ENCODE measurements at regions not wholly inside any gene's neighbourhood (a gene's known extent, or its start where the extent isn't known, plus 50 kb on each side); places are given as distances from the start of the nearest gene placed in this dataset.

GRCh38 chr18:6578686-6579085 lies 150.8 kb upstream of the ARHGAP28 start:
- in situ Hi-C loops (cut with HindIII; ENCODE audit: extremely low pct_ligation_motif_present, low pct_unique_long_range_greater_than_20kb) = no loop called here
- TF ChIP-seq ARID5B (CRISPR knock-in tag; IDR thresholded peaks at IDR 0.05) (no peak), ZNF816 (CRISPR knock-in tag; IDR thresholded peaks at IDR 0.05; ENCODE audit: borderline replicate concordance) (no peak), CEBPG (CRISPR knock-in tag; IDR thresholded peaks at IDR 0.05) (no peak), ZNF224 (CRISPR knock-in tag; IDR thresholded peaks at IDR 0.05) (no peak), ZNF660 (CRISPR knock-in tag; IDR thresholded peaks at IDR 0.05; ENCODE audit: borderline replicate concordance, low read depth) (no peak), EZH2 (conservative IDR thresholded peaks at IDR 0.05; ENCODE audit: low read depth, low read length) (no peak), ZFY (CRISPR knock-in tag; IDR thresholded peaks at IDR 0.05) (no peak), KDM1A (CRISPR knock-in tag; IDR thresholded peaks at IDR 0.05) (no peak), TBL1XR1 (IDR thresholded peaks at IDR 0.05; ENCODE audit: borderline replicate concordance, low read length, partially characterized antibody) (no peak), AKNA (CRISPR knock-in tag; IDR thresholded peaks at IDR 0.05; ENCODE audit: borderline replicate concordance) (no peak), ZNF446 (CRISPR knock-in tag; IDR thresholded peaks at IDR 0.05) (no peak), MEIS1 (CRISPR knock-in tag; IDR thresholded peaks at IDR 0.05; ENCODE audit: borderline replicate concordance) (no peak)
- TF ChIP-seq, protein P1, sequence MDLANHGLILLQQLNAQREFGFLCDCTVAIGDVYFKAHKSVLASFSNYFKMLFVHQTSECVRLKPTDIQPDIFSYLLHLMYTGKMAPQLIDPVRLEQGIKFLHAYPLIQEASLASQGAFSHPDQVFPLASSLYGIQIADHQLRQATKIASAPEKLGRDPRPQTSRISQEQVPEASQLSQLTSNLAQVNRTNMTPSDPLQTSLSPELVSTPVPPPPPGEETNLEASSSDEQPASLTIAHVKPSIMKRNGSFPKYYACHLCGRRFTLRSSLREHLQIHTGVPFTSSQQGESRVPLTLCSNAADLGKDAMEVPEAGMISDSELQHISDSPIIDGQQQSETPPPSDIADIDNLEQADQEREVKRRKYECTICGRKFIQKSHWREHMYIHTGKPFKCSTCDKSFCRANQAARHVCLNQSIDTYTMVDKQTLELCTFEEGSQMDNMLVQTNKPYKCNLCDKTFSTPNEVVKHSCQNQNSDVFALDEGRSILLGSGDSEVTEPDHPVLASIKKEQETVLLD (CRISPR knock-in tag; IDR thresholded peaks at IDR 0.05; ENCODE audit: low read depth) = no peak
- TF ChIP-seq, protein P2, sequence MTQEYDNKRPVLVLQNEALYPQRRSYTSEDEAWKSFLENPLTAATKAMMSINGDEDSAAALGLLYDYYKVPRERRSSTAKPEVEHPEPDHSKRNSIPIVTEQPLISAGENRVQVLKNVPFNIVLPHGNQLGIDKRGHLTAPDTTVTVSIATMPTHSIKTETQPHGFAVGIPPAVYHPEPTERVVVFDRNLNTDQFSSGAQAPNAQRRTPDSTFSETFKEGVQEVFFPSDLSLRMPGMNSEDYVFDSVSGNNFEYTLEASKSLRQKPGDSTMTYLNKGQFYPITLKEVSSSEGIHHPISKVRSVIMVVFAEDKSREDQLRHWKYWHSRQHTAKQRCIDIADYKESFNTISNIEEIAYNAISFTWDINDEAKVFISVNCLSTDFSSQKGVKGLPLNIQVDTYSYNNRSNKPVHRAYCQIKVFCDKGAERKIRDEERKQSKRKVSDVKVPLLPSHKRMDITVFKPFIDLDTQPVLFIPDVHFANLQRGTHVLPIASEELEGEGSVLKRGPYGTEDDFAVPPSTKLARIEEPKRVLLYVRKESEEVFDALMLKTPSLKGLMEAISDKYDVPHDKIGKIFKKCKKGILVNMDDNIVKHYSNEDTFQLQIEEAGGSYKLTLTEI (CRISPR knock-in tag; conservative IDR thresholded peaks at IDR 0.05) = no peak

More at GRCh38 chr18:6578686-6579085, 150.8 kb upstream of the ARHGAP28 start:
- ATAC-seq (no peak), DNase-seq (ENCODE audit: low spot score) (no peak), FAIRE-seq (no peak)
- Histone ChIP-seq H3K79me2 (ENCODE audit: insufficient read depth, low read length) (no peaks in the 10 kb centered on the region), H3K4me2 (ENCODE audit: low read depth, low read length) (no peak overlapping the region), H3K36me3 (replicated peaks in 1 of 2; ENCODE audit: control insufficient read depth in 1 of 2, insufficient read depth in 2 of 2, low read length in 2 of 2) (no peaks in the 10 kb centered on the region), H2AFZ (ENCODE audit: low read length) (no peak overlapping the region), H3K9me3 (ENCODE audit: low read length) (no peaks in the 10 kb centered on the region), H3K4me3 (replicated peaks in 1 of 3; ENCODE audit: insufficient read depth in 1 of 3, low read depth in 2 of 3, low read length in 3 of 3) (no peak overlapping the region), H4K20me1 (ENCODE audit: insufficient read depth, low read length) (no peaks in the 10 kb centered on the region), H3K27me3 (ENCODE audit: control insufficient read depth in 1 of 2, insufficient read depth in 2 of 2, low read length in 2 of 2) (peaks cover 1 to 5% of the 10 kb centered on the region in 2 experiments; a peak in 2 of 5 replicates), H3K4me1 (ENCODE audit: insufficient read depth, low read length) (no peaks in the 10 kb centered on the region), H3K27ac (ENCODE audit: extremely low read length, insufficient read depth, low read length) (no peak overlapping the region), H3K9ac (ENCODE audit: insufficient read depth, low read depth, low read length) (no peak overlapping the region)
- ChIA-PET POLR2A (no interaction called here), CTCF (ENCODE audit: low intra/inter-chr PET ratio, low total read pairs) (no interaction called here)
- 0% methylated on average over 2 of the region's 2 CpGs for WGBS (ENCODE audit: low lambda C conversion rate)
- BruUV-seq (replicated peaks) = no TSS peak
- intact Hi-C loops (cut with micrococcal nuclease; ENCODE audit: unreplicated experiment) = no loop called here
